DND-41 (cell line): ENCODE measurements at regions not wholly inside any gene's neighbourhood (a gene's known extent, or its start where the extent isn't known, plus 50 kb on each side); places are given as distances from the start of the nearest gene placed in this dataset.

Source experiments
- EZH2 ChIP-seq: IDR thresholded peaks from 3 replicates; pipeline ENCODE4 v1.6.1; 2012; ENCODE audit warnings: borderline replicate concordance, low read depth, mild to moderate bottlenecking, moderate library complexity, low read length, inconsistent platforms; ENCODE audit not compliant: severe bottlenecking
- TF ChIP-seq, protein P1 (sequence below): IDR thresholded peaks from 2 replicates; pipeline ENCODE4 v1.5.1; 2012; ENCODE audit warnings: borderline replicate concordance, low read length, moderate library complexity, mild to moderate bottlenecking; ENCODE audit not compliant: poor library complexity, severe bottlenecking; ENCODE audit errors: extremely low read depth

GRCh38 chr10:3430501-3430900 lies 257.9 kb upstream of the PITRM1 start:
- TF ChIP-seq, protein P1, sequence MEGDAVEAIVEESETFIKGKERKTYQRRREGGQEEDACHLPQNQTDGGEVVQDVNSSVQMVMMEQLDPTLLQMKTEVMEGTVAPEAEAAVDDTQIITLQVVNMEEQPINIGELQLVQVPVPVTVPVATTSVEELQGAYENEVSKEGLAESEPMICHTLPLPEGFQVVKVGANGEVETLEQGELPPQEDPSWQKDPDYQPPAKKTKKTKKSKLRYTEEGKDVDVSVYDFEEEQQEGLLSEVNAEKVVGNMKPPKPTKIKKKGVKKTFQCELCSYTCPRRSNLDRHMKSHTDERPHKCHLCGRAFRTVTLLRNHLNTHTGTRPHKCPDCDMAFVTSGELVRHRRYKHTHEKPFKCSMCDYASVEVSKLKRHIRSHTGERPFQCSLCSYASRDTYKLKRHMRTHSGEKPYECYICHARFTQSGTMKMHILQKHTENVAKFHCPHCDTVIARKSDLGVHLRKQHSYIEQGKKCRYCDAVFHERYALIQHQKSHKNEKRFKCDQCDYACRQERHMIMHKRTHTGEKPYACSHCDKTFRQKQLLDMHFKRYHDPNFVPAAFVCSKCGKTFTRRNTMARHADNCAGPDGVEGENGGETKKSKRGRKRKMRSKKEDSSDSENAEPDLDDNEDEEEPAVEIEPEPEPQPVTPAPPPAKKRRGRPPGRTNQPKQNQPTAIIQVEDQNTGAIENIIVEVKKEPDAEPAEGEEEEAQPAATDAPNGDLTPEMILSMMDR, result no peak
- no peak for TF ChIP-seq EZH2
